Spleen (tissue), 7 donors: ENCODE measurements at regions not wholly inside any gene's neighbourhood (a gene's known extent, or its start where the extent isn't known, plus 50 kb on each side); places are given as distances from the start of the nearest gene placed in this dataset.

ENCODE experiments used
- CTCF ChIP-seq, 11 experiments: fragments of 200-600 bp in 7 of 11; fragments of 450-650 bp in 4 of 11; sonication (generic) in 4 of 11; IDR thresholded peaks in 8 of 11; conservative IDR thresholded peaks in 3 of 11; 1 replicate in 7 of 11; 2 replicates in 4 of 11; pipeline versions ENCODE4 v1.4.0 to v1.8.0; 2016 to 2021; ENCODE audit warnings: antibody characterized with exemption in 11 of 11, inconsistent platforms in 4 of 11, mild to moderate bottlenecking in 1 of 11
- POLR2A ChIP-seq, 3 donors: fragments of 450-650 bp; IDR thresholded peaks; one replicate each; pipeline ENCODE4 v1.5.1; 2017; ENCODE audit warnings: antibody characterized with exemption in 3 of 3, mild to moderate bottlenecking in 1 of 3
- POLR2AphosphoS5 ChIP-seq, 3 donors: sonication (generic); formaldehyde crosslinking; IDR thresholded peaks; one replicate each; pipeline ENCODE4 v1.5.1; 2017; ENCODE audit warnings: antibody characterized with exemption in 3 of 3
- donor health status: DM: no; HTN: no; CAD: no; lungs with moderate emphysema.
- donor health status: DM: no; HTN: no; CAD: no.
- donor health status: DM: no; HTN: no; CAD: no.

GRCh38 chr14:105952222-105952621 is 425.8 kb downstream of the TMEM121 start:
- no peak for TF ChIP-seq CTCF (IDR thresholded peaks at IDR 0.05 in 8 of 11, conservative IDR thresholded peaks at IDR 0.05 in 3 of 11)
- TF ChIP-seq POLR2A (IDR thresholded peaks at IDR 0.05): no peak
- TF ChIP-seq POLR2AphosphoS5 (IDR thresholded peaks at IDR 0.05): no peak
